AG04450 (cell line): ENCODE measurements at regions not wholly inside any gene's neighbourhood (a gene's known extent, or its start where the extent isn't known, plus 50 kb on each side); places are given as distances from the start of the nearest gene placed in this dataset.

Source experiments
- CTCF ChIA-PET: fragments of 300-600, 350-600 bp; formaldehyde crosslinking; extraction: SDS; loops from one replicate; lab custom pipeline; 2022; ENCODE audit warnings: antibody characterized with exemption, inconsistent platforms; lab: Charles Lee
- POLR2A ChIA-PET: fragments of 350-600 bp; formaldehyde crosslinking; extraction: SDS; loops from one replicate; lab custom pipeline; 2021; ENCODE audit warnings: antibody characterized with exemption, inconsistent platforms; lab: Yijun Ruan, JAX
- DNase-seq: peaks from one replicate; pipeline ENCODE4 v3.0.0-alpha.2; 2011; ENCODE audit warnings: low read depth, low spot score
- H3K27ac ChIP-seq: one replicate; pipeline ENCODE4 v1.5.1; 2012; ENCODE audit warnings: low read depth, low read length, control low read depth
- H3K27me3 ChIP-seq: one replicate; pipeline ENCODE4 v1.6.0; 2012; ENCODE audit warnings: low read length; ENCODE audit not compliant: control insufficient read depth, insufficient read depth
- H3K4me3 ChIP-seq: 2 replicates; pipeline ENCODE4 v1.5.1; 2011; ENCODE audit warnings: mild to moderate bottlenecking, low read depth, low read length, control low read depth
- H3K9me3 ChIP-seq: 2 replicates; pipeline ENCODE4 v1.5.1; 2012; ENCODE audit warnings: low read length; ENCODE audit not compliant: control insufficient read depth, insufficient read depth
- CTCF ChIP-seq: IDR thresholded peaks from 2 replicates; pipeline ENCODE4 v1.5.1; 2011; ENCODE audit warnings: low read depth, low read length, control low read depth, inconsistent platforms

- Histone ChIP-seq H3K4me3 (no peak overlapping the region), H3K9me3 (no peaks in the 10 kb centered on the region), H3K27ac (no peak overlapping the region), H3K27me3 (no peaks in the 10 kb centered on the region)
- no peak for DNase-seq
- no peak for TF ChIP-seq CTCF
- ChIA-PET CTCF (no interaction called here), POLR2A (no interaction called here)
Observed at GRCh38 chr2:118633371-118634018, 214.0 kb downstream of the EN1 start.

- Histone ChIP-seq H3K4me3 (no peak overlapping the region), H3K27ac (no peak overlapping the region), H3K27me3 (no peaks in the 10 kb centered on the region), H3K9me3 (no peaks in the 10 kb centered on the region)
- TF ChIP-seq CTCF = no peak
- CTCF ChIA-PET = no interaction called here
- DNase-seq = no peak
- POLR2A ChIA-PET = no interaction called here
Observed at GRCh38 chr2:118632921-118633320, 214.5 kb downstream of the EN1 start.

GRCh38 chr2:118627156-118627555, 220.3 kb downstream of the EN1 start:
- no peak for DNase-seq
- ChIA-PET CTCF (no interaction called here), POLR2A (no interaction called here)

GRCh38 chr2:118622913-118623312, 224.5 kb downstream of the EN1 start:
- ChIA-PET POLR2A (no interaction called here), CTCF (interaction anchor here (0.6 kb wide), 1 partner anchor 373 kb away, joined by 9 read pairs; no protein-coding TSS in a partner anchor)
- H3K27ac ChIP-seq = no peak overlapping the region
- no peak for DNase-seq
- H3K27me3 ChIP-seq = no peaks in the 10 kb centered on the region
- H3K9me3 ChIP-seq = no peaks in the 10 kb centered on the region
- H3K4me3 ChIP-seq = no peak overlapping the region
- TF ChIP-seq CTCF = no peak

More at GRCh38 chr2:118627156-118627555, 220.3 kb downstream of the EN1 start:
- TF ChIP-seq CTCF = no peak
- no peak overlapping the region for H3K27ac ChIP-seq
- H3K9me3 ChIP-seq = no peaks in the 10 kb centered on the region
- no peaks in the 10 kb centered on the region for H3K27me3 ChIP-seq
- H3K4me3 ChIP-seq = no peak overlapping the region

GRCh38 chr2:118622108-118622507, 225.3 kb downstream of the EN1 start:
- no peak for TF ChIP-seq CTCF
- POLR2A ChIA-PET = no interaction called here
- Histone ChIP-seq H3K27me3 (no peaks in the 10 kb centered on the region), H3K4me3 (no peak overlapping the region), H3K27ac (no peak overlapping the region), H3K9me3 (no peaks in the 10 kb centered on the region)
- CTCF ChIA-PET = interaction anchor here (0.6 kb wide), 1 partner anchor 372 kb away, joined by 9 read pairs; no protein-coding TSS in a partner anchor
- no peak for DNase-seq
